ENCODE measurements at regions not wholly inside any gene's neighbourhood (a gene's known extent, or its start where the extent isn't known, plus 50 kb on each side); places are given as distances from the start of the nearest gene placed in this dataset.

GRCh38 chr2:116747103-116747502, 1067.4 kb upstream of the DDX18 start:
- Histone ChIP-seq H3K9me2 (ENCODE audit: insufficient read depth) (no peaks in the 10 kb centered on the region), H2AFZ (ENCODE audit: low read depth, low read length, poor library complexity, severe bottlenecking) (no peak overlapping the region), H3K9me3 (ENCODE audit: control insufficient read depth in 1 of 2, insufficient read depth in 1 of 2, low read depth in 1 of 2, low read length in 2 of 2) (peaks cover 6 to 10% of the 10 kb centered on the region in 2 experiments; a peak in 2 of 4 replicates), H3K4me2 (ENCODE audit: low read length) (no peak overlapping the region), H3K36me3 (ENCODE audit: control insufficient read depth in 1 of 2, insufficient read depth in 2 of 2, low read length in 2 of 2) (no peaks in the 10 kb centered on the region), H3K27me3 (ENCODE audit: insufficient read depth, low read length) (no peaks in the 10 kb centered on the region), H3K27ac (ENCODE audit: low read depth, low read length) (no peak overlapping the region), H3K79me2 (ENCODE audit: insufficient read depth, low read length) (no peaks in the 10 kb centered on the region), H4K20me1 (ENCODE audit: insufficient read depth) (no peaks in the 10 kb centered on the region), H3K4me1 (ENCODE audit: control insufficient read depth in 1 of 2, insufficient read depth in 2 of 2, low read length in 2 of 2) (no peaks in the 10 kb centered on the region), H3K4me3 (replicated peaks in 1 of 2; ENCODE audit: low read depth in 1 of 2, low read length in 2 of 2) (no peak overlapping the region), H3K9ac (ENCODE audit: low read length) (no peak overlapping the region)
- RAD21 ChIA-PET (ENCODE audit: low non-redundant PET in 1 of 2, low total read pairs in 2 of 2, uncharacterized antibody in 2 of 2, unreplicated experiment in 2 of 2): no interaction called here
- CTCF ChIA-PET: no interaction called here
- no peak for ATAC-seq
- POLR2A ChIA-PET: no interaction called here
- intact Hi-C loops (cut with micrococcal nuclease): no loop called here
- DNase-seq (ENCODE audit: low read depth, low spot score): no peak
- TF ChIP-seq YY1 (IDR thresholded peaks at IDR 0.05; ENCODE audit: extremely low read depth, insufficient replicate concordance, low read depth, low read length): no peak
- no peak for TF ChIP-seq EGR1 (IDR thresholded peaks at IDR 0.05; ENCODE audit: low read depth)
- TF ChIP-seq ZFX (IDR thresholded peaks at IDR 0.05): no peak
- TF ChIP-seq FOSL1 (IDR thresholded peaks at IDR 0.05; ENCODE audit: low read depth): no peak
- TF ChIP-seq SP1 (IDR thresholded peaks at IDR 0.05; ENCODE audit: low read depth): no peak
- no peak for TF ChIP-seq RAD21 (IDR thresholded peaks at IDR 0.05; ENCODE audit: low read depth)
- no peak for TF ChIP-seq CEBPB (IDR thresholded peaks at IDR 0.05; ENCODE audit: low read depth)
- no peak for TF ChIP-seq POLR2A (IDR thresholded peaks at IDR 0.05; ENCODE audit: borderline replicate concordance, extremely low read depth, insufficient read depth, insufficient read length)
- TF ChIP-seq ZNF274 (IDR thresholded peaks at IDR 0.05; ENCODE audit: low read depth, low read length): no peak
- TF ChIP-seq SIN3A (IDR thresholded peaks at IDR 0.05; ENCODE audit: low read depth): no peak
- TF ChIP-seq SRF (IDR thresholded peaks at IDR 0.05; ENCODE audit: low read depth): no peak
- TF ChIP-seq ATF3 (IDR thresholded peaks at IDR 0.05): no peak
- no peak for TF ChIP-seq CTCF (IDR thresholded peaks at IDR 0.05 in 2 of 3, conservative IDR thresholded peaks at IDR 0.05 in 1 of 3; ENCODE audit: borderline replicate concordance in 1 of 3, insufficient read depth in 1 of 3, low read depth in 2 of 3, low read length in 2 of 3)
- BruUV-seq (replicated peaks): no TSS peak
